GM12865 (cell line): ENCODE measurements at regions not wholly inside any gene's neighbourhood (a gene's known extent, or its start where the extent isn't known, plus 50 kb on each side); places are given as distances from the start of the nearest gene placed in this dataset.

ENCODE experiments used
- DNase-seq: peaks from one replicate; pipeline ENCODE4 v3.0.0; 2010; ENCODE audit warnings: low read depth
- H3K4me3 ChIP-seq: 2 replicates; pipeline ENCODE4 v1.5.1; 2011; ENCODE audit warnings: mild to moderate bottlenecking, low read depth, low read length, control low read depth
- TF ChIP-seq, protein P1 (sequence below): IDR thresholded peaks from 2 replicates; pipeline ENCODE4 v1.5.1; 2011; ENCODE audit warnings: low read length, control low read depth, low read depth, inconsistent platforms; ENCODE audit not compliant: insufficient read depth; ENCODE audit errors: missing control alignments

DNA sequence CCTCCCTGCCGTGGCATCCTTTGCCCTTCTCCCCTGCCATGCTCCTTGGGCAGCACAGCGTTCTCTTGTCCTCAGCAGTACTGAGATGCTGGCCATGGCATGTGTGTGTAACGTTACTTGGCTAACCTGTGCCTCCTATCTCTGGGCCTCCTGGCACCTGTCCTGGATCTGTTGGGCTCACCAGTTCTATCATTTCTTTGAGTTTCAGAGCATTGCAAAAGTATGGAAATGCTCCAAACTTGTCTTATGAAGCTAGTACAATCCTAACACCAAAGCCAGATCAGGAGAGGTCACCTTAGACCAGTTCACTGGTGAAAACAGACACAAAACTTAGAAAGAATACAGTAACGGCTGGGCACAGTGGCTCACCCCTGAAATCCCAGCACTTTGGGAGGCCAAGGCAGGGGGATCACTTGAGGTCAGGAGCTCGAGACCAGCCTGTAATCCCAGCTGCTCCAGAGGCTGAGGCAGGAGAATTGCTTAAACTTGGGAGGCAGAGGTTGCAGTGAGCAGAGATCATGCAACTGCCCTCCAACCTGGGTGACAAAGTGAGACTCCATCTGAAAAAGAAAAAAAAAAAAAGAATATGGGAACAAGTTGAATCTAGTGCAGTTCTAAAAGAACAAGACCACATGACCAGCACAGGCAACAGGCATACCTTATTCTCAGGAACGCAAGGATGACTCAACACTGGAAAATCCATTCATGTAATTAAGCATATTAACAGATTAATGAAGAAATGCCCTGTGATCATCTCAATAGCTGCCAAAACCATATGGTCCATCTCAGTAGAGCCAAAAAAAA lies 62.4 kb upstream of the TRPM1 start:
- no peak overlapping the region for H3K4me3 ChIP-seq
- TF ChIP-seq, protein P1, sequence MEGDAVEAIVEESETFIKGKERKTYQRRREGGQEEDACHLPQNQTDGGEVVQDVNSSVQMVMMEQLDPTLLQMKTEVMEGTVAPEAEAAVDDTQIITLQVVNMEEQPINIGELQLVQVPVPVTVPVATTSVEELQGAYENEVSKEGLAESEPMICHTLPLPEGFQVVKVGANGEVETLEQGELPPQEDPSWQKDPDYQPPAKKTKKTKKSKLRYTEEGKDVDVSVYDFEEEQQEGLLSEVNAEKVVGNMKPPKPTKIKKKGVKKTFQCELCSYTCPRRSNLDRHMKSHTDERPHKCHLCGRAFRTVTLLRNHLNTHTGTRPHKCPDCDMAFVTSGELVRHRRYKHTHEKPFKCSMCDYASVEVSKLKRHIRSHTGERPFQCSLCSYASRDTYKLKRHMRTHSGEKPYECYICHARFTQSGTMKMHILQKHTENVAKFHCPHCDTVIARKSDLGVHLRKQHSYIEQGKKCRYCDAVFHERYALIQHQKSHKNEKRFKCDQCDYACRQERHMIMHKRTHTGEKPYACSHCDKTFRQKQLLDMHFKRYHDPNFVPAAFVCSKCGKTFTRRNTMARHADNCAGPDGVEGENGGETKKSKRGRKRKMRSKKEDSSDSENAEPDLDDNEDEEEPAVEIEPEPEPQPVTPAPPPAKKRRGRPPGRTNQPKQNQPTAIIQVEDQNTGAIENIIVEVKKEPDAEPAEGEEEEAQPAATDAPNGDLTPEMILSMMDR, result no peak
- DNase-seq, result no peak

DNA sequence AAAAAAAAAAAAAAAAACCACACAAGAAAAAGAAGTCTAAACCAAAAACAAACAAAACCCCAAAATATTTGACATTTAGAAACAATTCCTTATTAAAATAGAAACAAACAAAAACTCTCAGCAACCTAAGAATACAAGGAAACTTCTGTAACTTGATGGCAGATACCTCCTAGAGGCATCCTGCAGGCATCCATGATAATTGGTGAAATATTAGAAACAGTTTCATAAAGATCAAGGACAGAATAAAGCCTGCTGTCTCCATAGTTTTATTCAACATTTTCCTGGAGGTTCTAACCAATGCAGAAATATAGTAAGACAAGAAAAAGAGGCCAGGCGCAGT lies 63.0 kb upstream of the TRPM1 start:
- DNase-seq, result no peak
- TF ChIP-seq, protein P1, result no peak
- no peak overlapping the region for H3K4me3 ChIP-seq

DNA sequence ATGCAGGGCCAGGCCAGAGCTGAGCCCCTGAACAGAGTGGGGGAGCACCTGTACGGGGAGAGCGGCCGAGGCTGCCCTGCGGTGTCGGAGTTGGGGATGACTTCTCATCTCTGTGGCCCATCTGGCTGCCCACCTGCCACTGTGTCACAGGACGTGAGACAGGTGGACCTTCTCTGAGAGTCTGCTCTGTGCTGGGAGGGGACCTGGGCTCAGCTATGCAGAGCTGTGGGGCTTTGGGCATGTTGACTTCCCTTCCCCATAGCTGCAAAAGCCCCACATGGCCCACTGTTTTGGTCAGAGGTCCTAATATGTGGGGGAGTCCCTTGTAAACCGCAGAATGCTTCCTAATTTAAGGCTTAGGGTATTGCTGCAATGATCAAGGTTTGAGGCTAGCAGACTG lies 68.0 kb upstream of the TRPM1 start:
- DNase-seq, result peak; percentile 79
- H3K4me3 ChIP-seq, result no peak overlapping the region
- TF ChIP-seq, protein P1, result no peak

DNA sequence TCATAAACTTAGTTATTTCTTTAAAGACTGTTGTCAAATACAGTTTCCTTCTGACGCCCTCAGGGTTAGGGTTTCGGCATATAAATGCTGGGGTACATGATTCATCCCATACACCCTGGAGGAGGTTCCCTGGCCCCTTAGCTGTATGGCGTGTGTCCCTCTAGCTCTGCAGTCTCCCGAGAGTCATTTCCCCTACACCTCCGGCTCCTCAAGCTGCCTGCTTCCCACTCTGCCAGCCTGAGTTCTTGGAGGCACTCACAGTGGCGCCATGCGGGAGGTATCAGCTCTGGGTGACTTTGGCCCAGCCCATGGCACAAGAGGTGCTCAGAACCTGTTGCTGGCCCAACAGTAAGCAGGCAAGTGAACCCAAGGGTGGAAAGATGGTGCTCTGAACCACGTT lies 70.2 kb upstream of the TRPM1 start:
- no peak for DNase-seq
- TF ChIP-seq, protein P1, result no peak
- no peak overlapping the region for H3K4me3 ChIP-seq

DNA sequence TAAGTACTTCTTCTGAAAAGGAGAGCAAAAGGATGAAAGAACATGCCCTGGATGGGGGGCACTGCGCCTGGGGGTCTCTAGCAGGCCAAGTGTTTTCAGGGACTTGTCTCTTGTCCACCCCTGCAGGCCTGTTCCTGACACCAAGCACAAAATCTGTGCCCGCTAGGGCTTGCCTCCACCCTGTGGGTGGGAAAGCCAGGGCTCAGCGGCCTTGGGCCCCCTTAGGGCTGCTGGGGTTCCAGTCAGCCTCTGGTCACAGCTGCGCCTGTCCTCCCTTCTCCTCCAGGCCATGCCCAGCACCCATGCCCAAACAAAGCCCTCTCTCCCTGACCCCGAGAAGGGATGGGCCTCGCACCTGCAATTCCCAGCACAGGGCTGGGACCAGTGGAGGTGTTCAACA lies 71.1 kb upstream of the TRPM1 start:
- H3K4me3 ChIP-seq, result no peak overlapping the region
- DNase-seq, result no peak
- TF ChIP-seq, protein P1, result no peak

DNA sequence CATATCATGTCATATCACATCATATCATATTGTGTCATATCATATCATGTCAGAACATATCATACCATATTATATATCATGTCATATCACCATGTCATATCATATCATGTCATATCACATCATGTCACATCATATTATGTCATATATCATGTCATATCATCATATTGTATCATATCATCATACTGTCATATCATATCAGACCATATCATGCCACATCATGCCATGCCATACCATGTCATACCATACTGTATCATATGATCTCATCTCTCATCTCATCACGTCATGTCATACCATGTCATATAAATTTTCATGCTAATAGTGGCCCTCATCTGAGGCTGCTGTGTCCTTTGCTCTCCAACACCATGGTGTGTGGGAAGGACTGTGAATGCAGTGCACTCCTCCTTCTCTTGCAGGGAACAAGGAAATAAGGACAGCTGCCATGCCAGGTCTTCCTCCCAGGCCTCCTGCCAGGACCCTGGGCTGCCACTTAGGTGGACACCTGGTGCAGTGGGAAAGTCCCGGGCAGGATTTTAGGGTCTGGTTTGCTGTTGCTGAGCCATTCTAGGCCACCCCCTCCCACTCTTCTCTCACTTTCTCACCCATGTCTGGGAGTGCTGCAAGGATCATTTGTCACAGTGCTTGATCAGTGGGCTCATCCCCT lies 72.4 kb upstream of the TRPM1 start:
- TF ChIP-seq, protein P1, result no peak
- DNase-seq, result no peak
- H3K4me3 ChIP-seq, result no peak overlapping the region
